Right renal cortex interstitium (tissue), 3 donors: ENCODE measurements at regions not wholly inside any gene's neighbourhood (a gene's known extent, or its start where the extent isn't known, plus 50 kb on each side); places are given as distances from the start of the nearest gene placed in this dataset.
"Not testable (repeated sequence)": the region's sequence is repeated elsewhere in the genome, so short reads cannot be mapped to it uniquely, and the experiment has no call there.

Experiments used
- DNase-seq, 3 donors: peaks; one replicate each; pipeline ENCODE4 v3.0.0-alpha.2; 2013; ENCODE audit warnings: low read depth in 3 of 3, low spot score in 2 of 3

GRCh38 chr20:47905628-47906347, 120.5 kb upstream of the SULF2 start:
- DNase-seq = no peak

GRCh38 chr20:47903009-47903408, 117.7 kb upstream of the SULF2 start:
- not testable (repeated sequence) for DNase-seq

DNA sequence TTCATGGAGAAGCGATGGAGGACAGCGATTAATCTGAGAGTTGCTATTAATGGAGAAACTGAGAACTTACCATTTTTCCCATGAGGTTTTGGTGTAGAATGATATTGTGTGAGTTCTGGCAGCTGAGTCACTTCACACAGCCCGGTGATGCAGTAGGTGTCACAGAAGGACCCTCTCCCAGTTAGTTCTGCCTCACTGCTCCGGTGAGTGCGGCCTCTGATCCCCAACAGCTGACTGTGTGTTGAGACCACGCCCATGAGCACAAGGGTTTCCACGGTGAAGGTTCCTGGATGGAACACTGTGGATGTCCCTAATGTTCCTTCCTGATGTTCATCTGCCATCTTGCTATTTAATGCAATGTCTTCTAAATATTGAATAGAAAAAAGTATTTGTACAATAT, 114.0 kb upstream of the SULF2 start:
- not testable (repeated sequence) for DNase-seq

DNA sequence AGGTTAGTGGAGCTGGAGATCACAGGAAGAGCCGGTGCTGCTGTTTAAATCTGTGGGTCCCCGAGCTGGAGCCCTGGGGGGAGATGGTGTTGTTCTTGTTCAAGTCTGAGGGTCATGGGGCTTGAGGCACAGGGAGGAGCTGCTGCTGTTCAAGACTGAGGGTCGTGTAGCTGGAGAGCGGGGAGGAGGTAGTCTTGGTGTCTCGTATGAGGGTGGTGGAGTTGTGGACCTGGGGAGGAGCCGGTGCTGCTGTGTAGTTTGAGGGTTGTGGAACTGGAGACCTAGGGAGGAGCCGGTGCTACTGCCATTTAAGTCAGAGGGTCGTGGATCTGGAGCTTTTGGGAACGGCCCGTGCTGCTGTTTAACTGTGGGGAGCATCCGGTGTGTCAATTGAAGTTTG, 112.2 kb upstream of the SULF2 start:
- no peak for DNase-seq

DNA sequence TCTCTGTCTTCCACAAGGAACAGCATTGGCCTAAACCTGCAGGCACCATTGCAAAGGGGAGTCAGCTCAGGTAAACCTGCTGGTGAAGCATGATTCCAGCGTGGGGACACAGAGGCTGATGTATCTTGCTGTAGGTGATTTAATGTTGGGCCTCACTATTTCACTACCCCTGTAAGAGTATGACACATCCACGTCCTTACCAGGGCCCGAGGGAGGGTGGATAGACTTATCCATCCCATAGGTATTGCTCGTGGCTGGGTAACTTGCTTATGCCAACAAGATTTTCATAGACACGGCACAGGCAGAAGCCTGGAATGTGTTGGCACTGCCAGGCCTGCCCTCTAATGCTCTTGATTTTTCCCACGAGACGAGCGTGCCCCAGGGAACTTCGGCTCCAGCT, 107.4 kb upstream of the SULF2 start:
- DNase-seq = not testable (repeated sequence)

DNA sequence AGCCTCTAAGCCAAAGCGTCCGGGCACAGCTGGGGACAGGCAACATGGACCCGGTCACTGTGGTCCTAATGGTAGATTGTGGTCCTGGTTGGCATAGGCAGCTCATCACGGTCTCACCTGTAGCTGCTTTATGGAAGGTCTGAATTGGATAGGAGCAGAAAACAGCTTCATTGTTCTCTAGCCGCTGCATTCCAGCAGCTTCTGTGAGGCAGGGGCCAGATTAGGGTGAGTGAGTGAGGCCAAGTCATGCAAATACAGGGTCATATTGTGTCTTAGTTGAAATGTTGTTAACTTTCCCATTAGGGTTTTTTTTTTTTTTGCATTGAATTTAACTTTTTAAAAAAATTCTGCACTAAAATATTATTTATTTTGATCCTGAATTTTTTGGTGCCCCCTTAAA, 105.4 kb upstream of the SULF2 start:
- not testable (repeated sequence) for DNase-seq

DNA sequence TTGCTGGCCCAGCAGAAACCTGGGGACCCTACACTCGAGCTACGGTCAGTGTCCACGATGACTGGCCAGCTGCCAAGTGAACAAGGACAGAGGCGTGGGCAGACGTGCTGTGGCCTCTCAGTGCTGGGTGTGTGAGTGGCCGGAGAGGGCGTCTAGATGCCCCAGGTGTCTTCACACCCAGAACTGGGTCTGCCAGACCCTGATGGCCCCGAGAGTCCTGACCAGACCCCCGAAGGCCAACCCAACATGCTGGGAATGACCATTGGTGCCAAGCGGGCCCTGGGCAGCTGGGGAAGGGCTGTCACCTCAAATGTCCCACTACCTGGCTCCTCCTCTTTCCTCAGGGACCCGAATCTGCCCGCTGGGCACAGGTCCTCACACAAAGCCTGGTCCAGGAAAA, 104.5 kb upstream of the SULF2 start:
- not testable (repeated sequence) for DNase-seq

DNA sequence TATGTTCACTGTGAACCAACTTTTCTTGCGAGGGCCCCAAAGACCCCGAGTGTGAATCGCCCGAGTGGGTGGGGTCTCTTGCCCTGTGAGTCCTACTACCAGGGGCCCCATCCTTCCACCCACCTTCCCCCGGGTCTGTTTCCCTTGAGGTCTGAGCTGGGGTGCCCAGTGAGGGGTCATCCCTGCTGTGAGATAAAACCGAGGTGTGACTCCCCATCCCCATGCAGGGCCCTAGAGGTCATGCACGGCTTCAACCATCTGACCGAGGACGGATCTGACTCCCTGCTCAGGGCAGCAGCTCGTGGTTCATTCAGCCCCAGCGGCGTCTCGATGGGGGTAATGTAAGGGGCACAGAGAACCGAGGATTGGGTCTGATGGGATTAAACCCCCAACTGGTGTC, 103.1 kb upstream of the SULF2 start:
- no peak for DNase-seq

- no peak for DNase-seq
These were observed 102.3 kb upstream of the SULF2 start for GRCh38 chr20:47887477-47888080.

- DNase-seq = no peak
These were observed 101.8 kb upstream of the SULF2 start for GRCh38 chr20:47887064-47887463.

GRCh38 chr20:47886454-47887041, 101.3 kb upstream of the SULF2 start:
- DNase-seq = no peak

- DNase-seq = no peak
These were observed 100.7 kb upstream of the SULF2 start for GRCh38 chr20:47885909-47886453.

DNA sequence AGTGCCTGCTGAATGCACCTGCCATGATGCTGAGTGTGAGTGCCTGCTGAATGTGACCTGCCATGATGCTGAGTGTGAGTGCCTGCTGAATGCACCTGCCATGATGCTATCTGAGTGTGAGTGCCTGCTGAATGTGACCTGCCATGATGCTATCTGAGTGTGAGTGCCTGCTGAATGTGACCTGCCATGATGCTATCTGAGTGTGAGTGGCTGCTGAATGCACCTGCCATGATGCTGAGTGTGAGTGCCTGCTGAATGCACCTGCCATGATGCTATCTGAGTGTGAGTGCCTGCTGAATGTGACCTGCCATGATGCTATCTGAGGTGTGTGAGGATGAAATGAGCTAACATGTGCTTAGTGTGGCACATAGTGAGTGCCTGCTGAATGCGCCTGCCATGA, 98.7 kb upstream of the SULF2 start:
- not testable (repeated sequence) for DNase-seq

- DNase-seq = no peak
These were observed 97.9 kb upstream of the SULF2 start for GRCh38 chr20:47883186-47883585.

GRCh38 chr20:47879771-47880170, 94.5 kb upstream of the SULF2 start:
- DNase-seq = no peak

DNA sequence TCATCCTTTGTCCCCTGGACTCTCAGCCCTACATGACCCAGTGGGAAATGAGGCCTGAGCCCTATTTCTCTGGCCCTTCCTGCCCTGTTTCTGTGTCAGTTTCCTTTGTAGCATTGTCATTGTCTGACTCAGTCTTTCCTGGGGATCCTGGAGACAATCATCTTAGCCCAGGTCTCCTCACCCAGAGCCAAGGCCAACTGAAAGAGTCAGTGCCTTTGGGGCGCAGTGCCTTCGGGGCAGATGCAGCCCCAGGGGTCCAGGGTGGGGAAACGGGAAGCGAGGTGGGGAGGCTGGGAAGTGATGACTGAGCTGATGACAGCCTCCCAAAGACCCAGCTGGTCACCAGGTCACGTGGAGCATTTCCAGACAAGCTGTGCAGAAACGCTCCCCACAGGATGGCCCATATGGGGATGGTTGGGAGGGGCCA, 93.3 kb upstream of the SULF2 start:
- DNase-seq = no peak

GRCh38 chr20:47876311-47877088, 91.2 kb upstream of the SULF2 start:
- DNase-seq = peak in 1 of 3 donors; percentile 17

GRCh38 chr20:47875297-47876025, 90.2 kb upstream of the SULF2 start:
- no peak for DNase-seq

GRCh38 chr20:47872341-47872740, 87.1 kb upstream of the SULF2 start:
- DNase-seq = no peak

GRCh38 chr20:47870475-47870874, 85.2 kb upstream of the SULF2 start:
- no peak for DNase-seq
